SU-DHL-6 (cell line): ENCODE measurements at regions not wholly inside any gene's neighbourhood (a gene's known extent, or its start where the extent isn't known, plus 50 kb on each side); places are given as distances from the start of the nearest gene placed in this dataset.
A peak's percentile ranks its signal among the peaks of the same experiment; 100 is the strongest.

Source experiments
- H2AFZ ChIP-seq: fragments of 200-600 bp; sonication (generic); 2 replicates; pipeline ENCODE4 v1.6.1; 2014; ENCODE audit warnings: low read depth, mild to moderate bottlenecking, moderate library complexity, mixed read lengths, antibody characterized with exemption, low read length; ENCODE audit not compliant: severe bottlenecking
- H3F3A ChIP-seq: fragments of 200-600 bp; shearing (Covaris generic); 2 replicates; pipeline ENCODE4 v1.6.0; 2016; ENCODE audit warnings: antibody characterized with exemption, mild to moderate bottlenecking; ENCODE audit not compliant: insufficient read depth
- H3K27ac ChIP-seq: fragments of 200-600 bp; sonication (generic); 2 replicates; pipeline ENCODE4 v1.5.1; 2016; ENCODE audit warnings: low read depth, mild to moderate bottlenecking, low read length, moderate library complexity, mixed read lengths
- H3K27me3 ChIP-seq: fragments of 200-600 bp; sonication (generic), shearing (Covaris generic); 2 replicates; pipeline ENCODE4 v1.6.0; 2014; ENCODE audit warnings: mild to moderate bottlenecking, low read length
- H3K36me3 ChIP-seq: fragments of 200-600 bp; sonication (generic); 2 replicates; pipeline ENCODE4 v1.6.1; 2014; ENCODE audit warnings: mild to moderate bottlenecking, low read length, mixed read lengths
- H3K4me2 ChIP-seq: fragments of 300-600, 200-600 bp; shearing (Covaris generic), sonication (generic); 2 replicates; pipeline ENCODE4 v1.6.0; 2014; ENCODE audit warnings: low read length, low read depth, mild to moderate bottlenecking; ENCODE audit not compliant: poor library complexity, severe bottlenecking
- H3K4me3 ChIP-seq: fragments of 200-600 bp; sonication (generic); 2 replicates; pipeline ENCODE4 v1.5.1; 2014; ENCODE audit warnings: antibody characterized with exemption, low read length, mild to moderate bottlenecking, mixed read lengths; ENCODE audit not compliant: insufficient read depth, poor library complexity, severe bottlenecking
- H3K79me2 ChIP-seq: fragments of 200-600 bp; sonication (generic); 2 replicates; pipeline ENCODE4 v1.6.1; 2014; ENCODE audit warnings: mild to moderate bottlenecking, low read length, moderate library complexity; ENCODE audit not compliant: insufficient read depth
- H3K9ac ChIP-seq: fragments of 200-600 bp; sonication (generic); 2 replicates; pipeline ENCODE4 v1.7.0; 2014; ENCODE audit warnings: mild to moderate bottlenecking, low read length
- H3K9me2 ChIP-seq: fragments of 200-600 bp; sonication (generic); replicated peaks from 2 replicates; pipeline ENCODE4 v1.6.1; 2014; ENCODE audit warnings: low read length; ENCODE audit not compliant: insufficient read depth
- H3K9me3 ChIP-seq: fragments of 200-600 bp; sonication (generic); 2 replicates; pipeline ENCODE4 v1.6.1; 2014; ENCODE audit warnings: low read length, mixed read lengths; ENCODE audit not compliant: insufficient read depth
- H4K20me1 ChIP-seq: fragments of 200-600 bp; sonication (generic); 2 replicates; pipeline ENCODE4 v1.6.1; 2014; ENCODE audit warnings: low read depth, mild to moderate bottlenecking, antibody characterized with exemption, low read length, moderate library complexity, mixed read lengths
- EZH2phosphoT487 ChIP-seq: fragments of 200-600 bp; sonication (generic), shearing (Covaris generic); conservative IDR thresholded peaks from 2 replicates; pipeline ENCODE4 v1.6.1; 2018; ENCODE audit warnings: mild to moderate bottlenecking, antibody characterized with exemption, low read length, moderate library complexity, mixed read lengths
- TF ChIP-seq, protein P1 (sequence below): fragments of 200-600 bp; sonication (generic); IDR thresholded peaks from one replicate; pipeline ENCODE4 v1.5.1; 2017; ENCODE audit warnings: antibody characterized with exemption, mild to moderate bottlenecking, low read length, moderate library complexity; ENCODE audit not compliant: insufficient read depth, poor library complexity, severe bottlenecking

GRCh38 chr7:25857376-25858067 is 294.5 kb upstream of the NFE2L3 start:
- H3K27me3 ChIP-seq = no peaks in the 10 kb centered on the region
- H2AFZ ChIP-seq = peak overlapping the region; percentile 86
- peak overlapping the region; percentile 63 for H3K9ac ChIP-seq
- H3K27ac ChIP-seq = no peak overlapping the region
- H3K9me2 ChIP-seq = no peaks in the 10 kb centered on the region
- H3K9me3 ChIP-seq = peaks cover 4% of the 10 kb centered on the region; the same call in 1 of the 2 replicates
- TF ChIP-seq, protein P1, sequence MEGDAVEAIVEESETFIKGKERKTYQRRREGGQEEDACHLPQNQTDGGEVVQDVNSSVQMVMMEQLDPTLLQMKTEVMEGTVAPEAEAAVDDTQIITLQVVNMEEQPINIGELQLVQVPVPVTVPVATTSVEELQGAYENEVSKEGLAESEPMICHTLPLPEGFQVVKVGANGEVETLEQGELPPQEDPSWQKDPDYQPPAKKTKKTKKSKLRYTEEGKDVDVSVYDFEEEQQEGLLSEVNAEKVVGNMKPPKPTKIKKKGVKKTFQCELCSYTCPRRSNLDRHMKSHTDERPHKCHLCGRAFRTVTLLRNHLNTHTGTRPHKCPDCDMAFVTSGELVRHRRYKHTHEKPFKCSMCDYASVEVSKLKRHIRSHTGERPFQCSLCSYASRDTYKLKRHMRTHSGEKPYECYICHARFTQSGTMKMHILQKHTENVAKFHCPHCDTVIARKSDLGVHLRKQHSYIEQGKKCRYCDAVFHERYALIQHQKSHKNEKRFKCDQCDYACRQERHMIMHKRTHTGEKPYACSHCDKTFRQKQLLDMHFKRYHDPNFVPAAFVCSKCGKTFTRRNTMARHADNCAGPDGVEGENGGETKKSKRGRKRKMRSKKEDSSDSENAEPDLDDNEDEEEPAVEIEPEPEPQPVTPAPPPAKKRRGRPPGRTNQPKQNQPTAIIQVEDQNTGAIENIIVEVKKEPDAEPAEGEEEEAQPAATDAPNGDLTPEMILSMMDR = no peak
- no peak for TF ChIP-seq EZH2phosphoT487
- H3K79me2 ChIP-seq = no peaks in the 10 kb centered on the region
- H3K4me3 ChIP-seq = peak overlapping the region; percentile 59
- H4K20me1 ChIP-seq = no peaks in the 10 kb centered on the region
- H3K4me2 ChIP-seq = peak overlapping the region; percentile 81
- H3K36me3 ChIP-seq = no peaks in the 10 kb centered on the region
- H3F3A ChIP-seq = peaks cover 27% of the 10 kb centered on the region

- Histone ChIP-seq H3K9me3 (peaks cover 4% of the 10 kb centered on the region; the same call in 1 of the 2 replicates), H3K9ac (no peak overlapping the region), H3K36me3 (peaks cover 2% of the 10 kb centered on the region; the same call in 1 of the 2 replicates), H3K27me3 (no peaks in the 10 kb centered on the region), H3K27ac (no peak overlapping the region), H3K4me2 (no peak overlapping the region), H3K9me2 (no peaks in the 10 kb centered on the region), H3K4me3 (no peak overlapping the region), H2AFZ (no peak overlapping the region), H4K20me1 (no peaks in the 10 kb centered on the region), H3K79me2 (no peaks in the 10 kb centered on the region), H3F3A (peaks cover 31% of the 10 kb centered on the region)
- TF ChIP-seq EZH2phosphoT487 = no peak
These were observed 293.8 kb upstream of the NFE2L3 start for GRCh38 chr7:25858200-25858524.

DNA sequence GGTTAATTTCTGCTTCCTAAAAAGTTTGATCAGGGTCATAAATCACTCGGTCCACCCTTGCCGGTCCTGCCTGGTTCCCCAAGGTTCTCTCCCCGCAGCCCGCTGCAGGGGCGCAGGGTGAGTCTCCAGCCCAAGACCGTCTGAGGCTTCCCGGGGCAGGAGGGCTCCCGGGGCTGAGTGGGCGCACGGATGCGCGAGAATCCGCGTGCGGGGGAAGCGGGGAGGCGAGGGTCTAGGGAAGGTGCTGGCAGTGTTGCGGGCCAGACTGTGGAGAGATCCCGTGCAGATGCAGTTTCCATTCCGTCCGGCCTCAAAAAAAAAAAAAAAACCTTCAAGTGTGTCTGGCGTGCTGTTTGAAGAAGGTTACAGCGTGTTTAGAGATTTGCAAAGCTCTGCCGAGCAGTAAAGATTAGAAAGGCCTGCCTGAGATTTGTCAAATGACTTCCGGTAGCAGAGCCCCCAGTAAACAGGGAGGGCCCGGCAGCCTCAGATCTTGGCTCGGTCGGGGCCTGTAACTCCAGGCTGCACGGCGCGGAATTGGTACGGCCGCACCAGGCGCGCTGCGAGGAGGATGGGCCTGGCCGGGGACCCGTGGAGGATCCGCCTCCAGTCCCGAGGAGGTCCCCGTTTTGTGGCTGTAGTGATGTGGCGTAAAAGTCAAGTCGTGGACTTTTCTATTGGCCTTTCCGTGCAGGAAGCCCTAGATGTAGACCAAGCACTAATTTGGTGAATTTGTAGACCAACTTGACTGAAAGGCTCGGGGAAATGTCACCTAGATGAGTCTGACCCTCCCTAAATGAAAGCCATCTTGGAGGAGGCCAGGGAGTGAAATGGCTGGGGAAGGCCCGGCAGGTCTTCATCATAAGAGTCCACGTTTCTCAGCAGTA is 293.2 kb upstream of the NFE2L3 start:
- H2AFZ ChIP-seq = no peak overlapping the region
- peaks cover 35% of the 10 kb centered on the region for H3F3A ChIP-seq
- no peak overlapping the region for H3K9ac ChIP-seq
- no peak for TF ChIP-seq EZH2phosphoT487
- TF ChIP-seq, protein P1 = no peak
- H3K36me3 ChIP-seq = peaks cover 5% of the 10 kb centered on the region; the same call in 1 of the 2 replicates
- no peaks in the 10 kb centered on the region for H3K9me2 ChIP-seq
- H3K4me2 ChIP-seq = no peak overlapping the region
- no peak overlapping the region for H3K4me3 ChIP-seq
- H3K79me2 ChIP-seq = no peaks in the 10 kb centered on the region
- H3K9me3 ChIP-seq = peaks cover 4% of the 10 kb centered on the region; the same call in 1 of the 2 replicates
- no peaks in the 10 kb centered on the region for H3K27me3 ChIP-seq
- H3K27ac ChIP-seq = no peak overlapping the region
- H4K20me1 ChIP-seq = no peaks in the 10 kb centered on the region
